Lung (tissue), 11 donors: ENCODE measurements at regions not wholly inside any gene's neighbourhood (a gene's known extent, or its start where the extent isn't known, plus 50 kb on each side); places are given as distances from the start of the nearest gene placed in this dataset.

Source experiments
- ATAC-seq: fragments of 200-7000 bp; cut with Tn5 transposase; one replicate; pipeline ENCODE4 v1.9.1; 2020; ENCODE audit warnings: moderate number of reproducible peaks; ENCODE audit not compliant: insufficient read depth, low FRiP score
- DNase-seq, 3 donors: peaks; one replicate each; pipeline ENCODE4 v3.0.0-alpha.2; 2013 to 2017
- H3K27ac ChIP-seq, 2 donors: one replicate each; pipeline ENCODE4 v1.5.1; 2013; ENCODE audit warnings: mild to moderate bottlenecking in 2 of 2, moderate library complexity in 2 of 2, control low read depth in 1 of 2, inconsistent platforms in 1 of 2, low read depth in 1 of 2, low read length in 1 of 2
- H3K27me3 ChIP-seq, 3 donors: one replicate each; pipeline ENCODE4 v1.5.1; 2013; ENCODE audit warnings: low read length in 2 of 3; ENCODE audit not compliant: control insufficient read depth in 3 of 3, insufficient read depth in 3 of 3
- H3K36me3 ChIP-seq, 4 donors: one replicate each; pipeline ENCODE4 v1.5.1; 2013; ENCODE audit warnings: low read length in 4 of 4, mild to moderate bottlenecking in 1 of 4, moderate library complexity in 1 of 4; ENCODE audit not compliant: control insufficient read depth in 4 of 4, insufficient read depth in 4 of 4
- H3K4me1 ChIP-seq, 5 donors: one replicate each; pipeline ENCODE4 v1.5.1; 2013; ENCODE audit warnings: low read length in 5 of 5, mild to moderate bottlenecking in 2 of 5, moderate library complexity in 1 of 5; ENCODE audit not compliant: control insufficient read depth in 5 of 5, insufficient read depth in 5 of 5
- H3K4me3 ChIP-seq: one replicate; pipeline ENCODE4 v1.5.1; 2013; ENCODE audit warnings: mild to moderate bottlenecking, control low read depth, moderate library complexity
- H3K9ac ChIP-seq, 2 donors: one replicate each; pipeline ENCODE4 v1.5.1; 2013; ENCODE audit warnings: low read length in 2 of 2, control low read depth in 1 of 2; ENCODE audit not compliant: insufficient read depth in 1 of 2
- H3K9me3 ChIP-seq, 4 donors: one replicate each; pipeline ENCODE4 v1.5.1; 2013; ENCODE audit warnings: low read length in 3 of 4, mild to moderate bottlenecking in 1 of 4, moderate library complexity in 1 of 4; ENCODE audit not compliant: control insufficient read depth in 4 of 4, insufficient read depth in 3 of 4
- WGBS, 2 donors: extraction: QIAGEN DNeasy Blood & Tissue Kit; methylation state at CpG; one replicate each; pipeline ENCODE4 v1.1.7; 2013; 5-methylcytosine and 5-hydroxymethylcytosine counted together
- TF ChIP-seq, protein P1 (sequence below): IDR thresholded peaks from 2 replicates; pipeline ENCODE4 v1.5.1; 2012; ENCODE audit warnings: mild to moderate bottlenecking; ENCODE audit errors: control extremely low read depth, extremely low read depth
- donor health status: control.
- donor health status: control.
- donor health status: Bipolar disorder and iron deficiency.
- donor health status: healthy.
- donor health status: DM: yes; HTN: yes; CAD: no.

DNA sequence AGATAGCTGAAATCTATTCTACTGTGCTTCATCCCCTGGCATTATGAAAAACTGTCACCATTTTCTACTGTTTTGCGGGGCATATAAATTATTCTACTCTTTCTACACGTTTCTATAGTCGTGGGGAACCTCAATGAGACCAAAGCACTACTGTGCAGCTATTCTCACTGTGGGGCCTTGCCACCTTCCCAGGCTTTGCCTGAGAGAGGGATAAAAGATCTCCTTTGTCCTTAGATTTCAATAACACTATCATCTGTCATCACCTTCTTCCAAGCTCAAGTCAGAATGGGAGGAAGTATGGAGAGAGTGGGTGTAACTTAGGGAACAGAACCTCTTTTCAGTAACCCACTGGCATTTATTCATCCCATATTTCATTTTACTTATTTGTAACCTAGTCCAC, 1462.1 kb upstream of the RAG2 start:
- H3K9me3 ChIP-seq = no peaks in the 10 kb centered on the region
- 77 to 90% methylated on average over 3 of the region's 3 CpGs for WGBS, 2 donors
- DNase-seq (no peak), ATAC-seq (no peak)
- H3K27me3 ChIP-seq = no peaks in the 10 kb centered on the region
- TF ChIP-seq, protein P1, sequence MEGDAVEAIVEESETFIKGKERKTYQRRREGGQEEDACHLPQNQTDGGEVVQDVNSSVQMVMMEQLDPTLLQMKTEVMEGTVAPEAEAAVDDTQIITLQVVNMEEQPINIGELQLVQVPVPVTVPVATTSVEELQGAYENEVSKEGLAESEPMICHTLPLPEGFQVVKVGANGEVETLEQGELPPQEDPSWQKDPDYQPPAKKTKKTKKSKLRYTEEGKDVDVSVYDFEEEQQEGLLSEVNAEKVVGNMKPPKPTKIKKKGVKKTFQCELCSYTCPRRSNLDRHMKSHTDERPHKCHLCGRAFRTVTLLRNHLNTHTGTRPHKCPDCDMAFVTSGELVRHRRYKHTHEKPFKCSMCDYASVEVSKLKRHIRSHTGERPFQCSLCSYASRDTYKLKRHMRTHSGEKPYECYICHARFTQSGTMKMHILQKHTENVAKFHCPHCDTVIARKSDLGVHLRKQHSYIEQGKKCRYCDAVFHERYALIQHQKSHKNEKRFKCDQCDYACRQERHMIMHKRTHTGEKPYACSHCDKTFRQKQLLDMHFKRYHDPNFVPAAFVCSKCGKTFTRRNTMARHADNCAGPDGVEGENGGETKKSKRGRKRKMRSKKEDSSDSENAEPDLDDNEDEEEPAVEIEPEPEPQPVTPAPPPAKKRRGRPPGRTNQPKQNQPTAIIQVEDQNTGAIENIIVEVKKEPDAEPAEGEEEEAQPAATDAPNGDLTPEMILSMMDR = no peak
- H3K36me3 ChIP-seq = no peaks in the 10 kb centered on the region
- H3K4me1 ChIP-seq = peaks cover 0 to 3% (median 0%) of the 10 kb centered on the region in 5 donors
- no peak overlapping the region for H3K27ac ChIP-seq
- H3K4me3 ChIP-seq = no peak overlapping the region
- H3K9ac ChIP-seq = no peak overlapping the region

DNA sequence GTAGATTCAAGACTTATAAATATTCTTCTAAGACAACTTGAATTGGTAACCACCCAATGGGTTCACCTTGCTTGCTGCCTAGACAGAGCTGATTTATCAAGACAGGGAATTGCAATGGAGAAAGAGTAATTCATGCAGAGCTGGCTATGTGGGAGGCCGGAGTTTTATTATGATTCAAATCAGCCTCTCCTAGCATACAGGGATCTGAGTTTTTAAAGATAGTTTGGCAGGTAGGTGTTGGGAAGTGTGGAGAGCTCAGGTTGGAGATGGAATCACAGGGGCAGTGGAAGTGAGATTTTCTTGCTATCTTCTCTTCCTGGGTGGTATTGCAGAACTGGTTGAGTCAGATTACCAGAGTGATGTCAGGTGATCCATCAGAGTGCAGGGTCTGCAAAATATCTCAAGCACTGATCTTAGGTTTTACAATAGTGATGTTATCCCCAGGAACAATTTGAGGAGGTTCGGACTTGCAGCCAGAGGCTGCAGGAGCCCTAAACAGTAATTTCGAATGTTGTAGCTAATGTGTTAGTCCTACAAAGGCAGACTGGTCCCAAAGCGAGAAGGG, 1448.6 kb upstream of the RAG2 start:
- no peaks in the 10 kb centered on the region for H3K27me3 ChIP-seq
- TF ChIP-seq, protein P1 = no peak
- no peak overlapping the region for H3K4me3 ChIP-seq
- WGBS, 2 donors = 87% methylated on average over 4 of the region's 4 CpGs
- H3K9me3 ChIP-seq = no peaks in the 10 kb centered on the region
- no peak for ATAC-seq
- DNase-seq = no peak
- H3K9ac ChIP-seq = no peak overlapping the region
- H3K36me3 ChIP-seq = no peaks in the 10 kb centered on the region
- H3K27ac ChIP-seq = no peak overlapping the region
- no peaks in the 10 kb centered on the region for H3K4me1 ChIP-seq

DNA sequence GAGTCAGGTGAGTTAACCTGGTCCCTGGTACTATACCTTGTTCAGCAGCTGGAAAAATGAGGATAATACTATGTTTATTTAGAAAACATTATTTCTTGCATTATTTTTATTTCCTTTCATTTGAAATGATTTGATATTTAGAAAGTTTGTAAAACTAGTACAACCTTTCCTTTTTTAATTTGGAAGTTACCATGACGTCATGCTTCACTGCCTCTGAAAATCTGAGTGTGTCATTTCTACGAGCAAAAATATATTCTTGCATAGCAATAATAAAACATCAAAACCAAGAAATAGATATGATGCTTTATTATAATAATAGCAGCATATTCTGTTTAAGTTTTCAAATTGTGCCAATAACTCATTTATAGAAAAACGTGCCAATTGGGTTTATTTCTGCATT, 1445.0 kb upstream of the RAG2 start:
- TF ChIP-seq, protein P1 = no peak
- ATAC-seq = no peak
- 82 to 85% methylated on average over 3 of the region's 3 CpGs for WGBS, 2 donors

DNA sequence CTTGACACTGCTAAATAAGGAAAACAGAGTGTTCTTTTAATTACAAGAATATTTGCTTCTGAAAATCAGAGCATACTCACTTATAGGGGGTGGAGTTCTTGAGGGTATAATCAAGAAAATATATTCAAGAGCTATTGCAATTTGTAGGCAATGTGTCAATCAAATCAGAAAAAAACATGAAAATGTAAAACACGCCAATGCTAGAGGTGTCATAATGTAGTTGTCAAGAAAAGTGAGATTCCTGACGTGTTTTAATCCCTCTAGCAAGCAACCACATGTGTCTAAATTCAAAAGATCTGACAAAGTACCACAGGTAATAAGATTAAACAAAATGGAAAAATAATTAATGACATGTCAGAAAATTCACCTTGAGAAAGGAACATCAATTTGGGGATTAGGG, 1440.7 kb upstream of the RAG2 start:
- WGBS, 2 donors = 86 to 93% methylated on average over 2 of the region's 2 CpGs
- ATAC-seq = no peak
- Histone ChIP-seq H3K4me3 (no peak overlapping the region), H3K36me3 (no peaks in the 10 kb centered on the region), H3K9me3 (no peaks in the 10 kb centered on the region), H3K27ac (no peak overlapping the region), H3K9ac (no peak overlapping the region), H3K4me1 (no peaks in the 10 kb centered on the region), H3K27me3 (no peaks in the 10 kb centered on the region)
- DNase-seq = no peak
- TF ChIP-seq, protein P1 = no peak

More for the DNA sequence above, 1445.0 kb upstream of the RAG2 start:
- DNase-seq = no peak
- Histone ChIP-seq H3K36me3 (no peaks in the 10 kb centered on the region), H3K4me1 (no peaks in the 10 kb centered on the region), H3K27ac (no peak overlapping the region), H3K9me3 (no peaks in the 10 kb centered on the region), H3K27me3 (no peaks in the 10 kb centered on the region), H3K9ac (no peak overlapping the region), H3K4me3 (no peak overlapping the region)
